HEK293T (cell line): ENCODE measurements at regions not wholly inside any gene's neighbourhood (a gene's known extent, or its start where the extent isn't known, plus 50 kb on each side); places are given as distances from the start of the nearest gene placed in this dataset.

Experiments used
- HDGF ChIP-seq: fragments of 450-650 bp; IDR thresholded peaks from 2 replicates; pipeline ENCODE4 v1.6.1; 2017; ENCODE audit warnings: antibody characterized with exemption, borderline replicate concordance
- SP1 ChIP-seq: fragments of 450-650 bp; IDR thresholded peaks from 2 replicates; pipeline ENCODE4 v1.6.1; 2017

GRCh38 chr1:38656726-38657125 is 202.8 kb downstream of the RRAGC start:
- TF ChIP-seq SP1 (no peak), HDGF (no peak)
